Stimulated activated naive CD4-positive, alpha-beta T cell (primary cell): ENCODE measurements at regions not wholly inside any gene's neighbourhood (a gene's known extent, or its start where the extent isn't known, plus 50 kb on each side); places are given as distances from the start of the nearest gene placed in this dataset.

Experiments used
- DNase-seq, 6 experiments: peaks; one replicate each; lab custom pipeline; 2025; lab: John Stamatoyannopoulos, UW

DNA sequence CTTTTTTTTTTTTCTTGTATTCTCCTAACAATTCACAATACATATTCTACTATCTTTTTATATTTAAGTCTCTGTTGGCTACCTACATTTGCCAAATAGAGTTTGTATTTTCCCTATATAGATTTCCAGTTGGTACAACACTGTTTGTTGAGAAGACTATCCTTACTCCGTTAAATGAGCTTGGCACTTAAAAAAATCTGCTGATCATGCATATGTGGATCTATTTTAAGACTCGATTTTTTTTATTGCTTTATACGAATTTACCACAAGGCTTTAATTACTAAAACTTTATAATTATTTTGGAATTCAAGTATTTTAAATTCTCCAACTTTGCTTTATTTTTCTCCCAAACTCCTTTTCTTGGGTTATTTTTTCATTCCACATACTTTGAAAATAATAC lies 855.6 kb downstream of the C6orf118 start:
- no peak for DNase-seq

DNA sequence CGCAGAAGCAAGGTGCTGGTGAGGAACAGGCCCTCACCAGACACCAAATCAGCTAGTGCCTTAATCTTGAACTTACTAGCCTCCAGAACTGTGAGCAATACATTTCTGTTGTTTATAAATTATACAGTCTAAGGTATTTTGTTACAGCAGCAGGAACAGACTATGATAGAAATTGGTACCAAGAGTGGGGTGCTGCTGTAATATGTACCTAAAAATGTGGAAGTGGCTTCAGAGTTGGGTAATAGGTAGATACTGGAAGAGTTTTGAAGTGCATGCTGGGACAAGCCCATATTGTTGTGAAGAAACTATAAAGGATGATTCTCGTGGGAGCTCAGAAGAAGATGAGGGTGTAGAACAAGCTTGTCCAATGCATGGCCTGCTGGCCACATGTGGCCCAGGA lies 866.8 kb downstream of the C6orf118 start:
- DNase-seq = no peak

DNA sequence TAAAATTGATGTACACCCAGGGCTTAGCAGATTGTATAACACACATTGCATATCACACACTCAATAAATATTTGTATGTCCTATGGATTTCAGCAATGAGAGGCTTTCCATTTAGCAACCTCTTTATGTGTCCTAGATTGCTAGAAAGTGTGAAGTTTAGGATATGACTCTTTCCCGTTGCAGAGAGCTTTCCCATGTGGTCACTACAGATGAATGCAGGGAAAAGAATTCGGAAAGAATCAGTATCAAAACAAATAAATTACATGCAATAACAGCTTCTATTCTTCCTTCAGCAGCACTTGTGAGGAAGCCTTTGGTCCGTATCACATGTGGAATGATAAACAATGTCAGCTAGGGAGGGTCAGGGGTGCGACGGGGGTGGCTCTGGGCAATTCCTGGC lies 870.1 kb downstream of the C6orf118 start:
- DNase-seq = no peak

DNA sequence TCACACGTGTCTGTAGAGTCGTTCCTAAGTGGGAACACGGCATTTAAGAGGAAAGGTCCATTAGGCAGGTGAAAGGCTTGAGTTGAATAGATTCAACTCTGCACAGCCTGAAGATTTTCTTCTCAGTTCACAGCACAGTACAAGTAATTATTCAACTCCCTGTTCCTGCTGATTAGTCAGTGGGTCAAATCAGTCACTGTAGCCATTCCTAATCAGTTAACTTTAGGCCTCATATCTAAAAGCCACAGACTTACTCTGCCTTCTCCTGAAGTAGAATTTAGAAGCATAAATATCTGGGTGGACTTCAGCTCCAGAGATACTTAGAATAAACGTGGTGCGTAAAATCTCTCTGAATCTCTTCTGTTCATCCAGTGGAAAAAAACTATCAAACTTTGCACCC lies 872.4 kb downstream of the C6orf118 start:
- DNase-seq = no peak

DNA sequence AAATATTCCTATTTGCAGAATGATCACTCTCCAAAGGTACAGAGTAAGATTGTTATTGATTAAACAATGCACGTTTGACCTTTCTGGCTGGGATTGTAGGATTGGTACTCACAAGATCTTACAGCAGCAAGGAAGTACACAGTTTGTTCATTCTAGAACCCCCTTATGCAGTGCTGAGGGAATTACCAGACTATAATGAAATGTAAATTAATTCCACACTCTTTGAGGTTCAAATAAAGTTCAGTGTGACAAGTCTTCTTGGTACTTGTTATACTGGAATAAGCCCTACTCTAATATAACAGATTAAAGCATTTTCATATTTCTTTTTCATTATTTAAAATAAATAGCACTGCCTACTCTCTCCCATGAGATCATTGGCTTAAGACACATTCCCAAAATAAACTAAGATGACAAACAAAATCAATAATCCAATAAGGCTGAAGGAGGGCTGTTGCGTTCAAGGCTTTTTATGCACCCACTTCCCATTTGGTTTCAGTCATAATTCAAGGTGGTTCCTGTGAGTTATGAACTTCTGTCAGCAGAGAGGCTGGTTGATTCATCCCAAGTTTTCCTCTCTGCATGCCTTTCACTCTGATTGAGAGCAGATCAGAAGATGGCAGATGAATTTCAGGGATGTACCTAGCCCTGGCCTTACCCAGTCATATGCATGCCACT lies 881.5 kb downstream of the C6orf118 start:
- no peak for DNase-seq

DNA sequence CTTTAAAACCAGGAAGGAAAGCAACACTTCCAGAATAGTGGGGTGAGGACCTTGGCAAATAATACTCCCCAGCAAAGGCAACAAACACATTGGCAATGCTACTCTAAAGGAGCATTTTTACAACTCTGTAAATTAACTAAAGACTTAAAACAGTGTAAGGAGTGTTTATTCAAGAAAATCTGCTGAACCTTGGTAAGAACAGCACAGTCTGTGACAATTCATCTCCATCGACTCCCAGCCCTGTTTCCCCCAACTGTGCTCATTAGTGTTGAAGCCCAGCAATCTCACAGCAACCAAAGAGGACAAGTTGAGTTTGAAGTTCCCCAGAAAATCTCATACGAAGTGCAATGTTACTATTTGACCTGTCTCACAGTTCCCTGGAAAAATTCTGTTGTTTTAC lies 884.9 kb downstream of the C6orf118 start:
- DNase-seq = no peak

DNA sequence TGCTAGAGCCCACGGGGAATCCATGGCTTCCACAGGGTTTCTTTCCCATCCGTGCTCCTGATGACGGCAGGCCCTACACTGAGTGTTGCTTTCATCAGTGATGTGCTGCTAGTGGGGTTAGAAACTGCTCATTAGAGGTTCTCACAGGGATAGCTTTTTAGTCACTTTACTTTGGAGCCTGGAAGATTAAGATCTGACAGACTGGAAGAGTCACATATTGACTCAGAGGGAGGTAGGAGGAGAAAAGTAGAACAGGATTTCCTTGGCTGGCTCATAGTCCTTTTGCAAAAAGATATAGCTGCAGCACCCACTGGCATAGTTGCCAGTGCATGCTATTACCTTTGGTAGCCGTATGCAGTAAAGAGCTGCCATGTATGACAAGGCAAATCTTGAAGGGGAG lies 890.3 kb downstream of the C6orf118 start:
- no peak for DNase-seq

DNA sequence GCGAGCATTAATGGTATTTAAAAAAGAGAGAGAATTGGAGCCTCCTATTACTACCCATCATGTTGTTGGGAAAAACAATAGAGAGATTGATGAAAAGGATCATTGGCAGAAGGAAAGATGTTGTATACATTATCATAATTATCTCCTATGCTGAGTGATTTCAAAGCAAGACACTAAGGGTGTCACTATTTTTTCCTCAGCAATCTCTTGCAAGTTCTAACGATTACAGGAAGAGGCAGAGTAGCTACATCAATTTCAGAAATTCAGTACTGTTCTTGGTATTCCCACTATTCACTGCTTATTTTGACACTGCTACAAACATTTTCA lies 891.2 kb downstream of the C6orf118 start:
- no peak for DNase-seq

DNA sequence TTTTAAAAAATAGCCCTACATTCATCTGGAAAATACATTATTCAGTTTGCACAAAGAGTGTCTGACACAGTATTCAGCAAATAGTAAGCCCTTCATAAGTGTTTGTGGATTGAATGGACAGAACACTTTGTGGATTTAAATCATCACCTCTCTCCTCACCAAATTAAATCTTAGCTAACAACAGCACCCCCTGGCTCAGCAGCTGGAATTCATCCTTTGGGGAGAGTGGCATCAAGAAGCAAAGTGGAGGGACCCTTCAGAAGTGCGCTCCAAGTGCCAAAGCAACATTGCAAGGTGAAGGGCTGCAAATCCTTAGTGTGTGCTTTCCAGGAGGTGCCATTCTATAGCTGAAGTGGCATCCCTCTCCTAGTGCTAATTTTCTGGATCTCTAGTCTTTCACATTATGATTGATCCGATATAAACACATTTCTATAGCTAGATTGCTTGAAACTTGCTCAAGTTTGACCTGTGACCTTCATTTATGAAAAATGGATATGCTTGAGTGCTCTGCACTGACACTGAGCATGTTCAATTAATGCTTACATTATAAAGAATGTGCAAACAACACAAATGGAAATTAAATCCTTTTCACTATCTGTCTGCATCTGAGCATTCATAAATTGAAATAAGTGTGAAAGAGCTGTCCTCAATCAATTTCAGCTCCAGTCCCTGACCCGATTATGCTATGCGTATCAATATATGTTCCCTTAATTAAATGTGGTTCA lies 891.7 kb downstream of the C6orf118 start:
- no peak for DNase-seq

DNA sequence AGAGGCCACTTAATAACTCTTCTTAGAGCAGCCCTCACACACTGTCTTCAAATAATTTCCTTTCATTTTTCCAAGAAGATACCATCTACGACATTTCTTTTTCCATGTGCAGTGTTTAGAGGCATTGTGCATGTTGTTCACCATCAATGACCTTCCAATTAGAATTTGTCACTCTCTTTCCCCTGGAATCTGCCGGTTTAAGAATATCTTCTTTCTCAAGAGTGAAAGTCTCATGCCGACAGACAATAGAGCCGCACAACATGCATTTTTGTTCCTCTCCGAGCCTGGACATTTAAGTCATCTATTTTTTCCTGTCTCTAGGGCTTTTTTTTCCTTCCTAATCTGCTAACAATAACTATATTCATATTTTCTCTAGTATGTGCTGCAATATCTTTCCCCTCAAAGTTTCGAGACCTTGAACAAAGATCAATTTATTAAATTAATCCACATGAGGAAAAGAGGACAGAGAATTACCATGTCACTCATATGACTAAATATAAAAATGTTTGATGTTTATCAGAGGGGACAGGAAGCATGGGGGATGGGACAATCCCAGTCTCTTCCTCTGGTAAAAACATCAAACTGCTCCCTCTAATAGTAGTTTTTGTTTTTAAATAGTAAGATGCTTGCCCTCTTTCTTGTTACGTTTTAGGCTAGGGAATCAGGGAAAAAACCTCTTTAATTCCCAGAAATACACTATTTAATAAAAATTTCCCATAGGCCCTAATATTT lies 893.4 kb downstream of the C6orf118 start:
- DNase-seq = no peak

DNA sequence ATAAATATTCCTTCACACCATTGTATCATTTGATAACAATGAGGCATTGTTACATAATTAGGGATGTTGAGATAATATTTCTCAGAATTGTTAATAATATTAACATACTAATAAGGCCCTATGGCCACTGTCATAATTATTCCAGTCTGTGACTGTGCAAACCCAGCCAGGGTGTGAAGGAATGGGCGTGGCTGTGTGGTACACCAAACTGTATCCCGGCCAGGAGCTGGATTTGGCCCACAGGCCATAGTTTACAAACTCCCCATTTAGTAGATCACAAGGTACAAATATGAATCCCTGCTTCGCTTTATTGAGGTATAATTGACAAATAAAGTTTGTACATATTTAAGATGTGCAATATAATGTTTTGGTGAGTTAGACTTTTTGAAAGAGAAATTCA lies 894.7 kb downstream of the C6orf118 start:
- DNase-seq = no peak

DNA sequence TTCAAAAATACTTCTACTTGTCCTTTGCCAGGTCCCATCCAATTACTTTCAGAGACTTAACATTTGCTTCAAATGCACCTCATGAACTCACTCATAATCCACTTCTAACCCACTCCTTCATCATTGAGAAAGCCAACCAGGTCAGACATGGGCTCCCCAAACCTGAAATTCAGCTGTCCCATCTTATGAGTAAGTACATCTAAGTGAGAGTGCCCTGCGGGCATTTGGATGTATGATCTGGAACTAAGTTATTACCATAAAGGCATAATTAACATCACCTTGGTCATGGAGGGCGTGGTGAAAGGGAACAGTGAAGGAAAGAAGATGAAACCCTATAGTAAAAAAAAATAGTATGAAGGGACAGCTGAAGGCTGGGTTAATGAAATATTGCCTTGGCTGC lies 896.8 kb downstream of the C6orf118 start:
- DNase-seq = no peak

DNA sequence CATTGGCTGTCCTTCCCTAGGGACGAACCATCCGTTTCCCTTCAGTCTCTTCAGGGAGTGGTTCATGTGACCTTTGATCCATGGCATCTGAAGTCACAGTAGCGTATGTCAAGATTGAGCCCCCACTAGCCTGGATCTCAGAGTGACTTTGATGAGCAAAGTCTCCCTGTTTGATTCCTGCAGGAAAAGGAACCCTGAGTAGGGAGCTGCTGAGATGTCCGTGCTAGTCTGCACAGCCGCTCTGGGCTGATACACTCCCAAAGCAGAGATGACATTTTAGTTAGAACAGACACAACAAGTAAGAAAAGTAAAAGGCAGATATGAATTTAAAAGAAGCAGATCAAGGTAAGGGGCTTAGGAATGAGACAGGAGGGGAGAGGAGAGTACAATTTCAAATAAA lies 899.4 kb downstream of the C6orf118 start:
- DNase-seq = no peak

DNA sequence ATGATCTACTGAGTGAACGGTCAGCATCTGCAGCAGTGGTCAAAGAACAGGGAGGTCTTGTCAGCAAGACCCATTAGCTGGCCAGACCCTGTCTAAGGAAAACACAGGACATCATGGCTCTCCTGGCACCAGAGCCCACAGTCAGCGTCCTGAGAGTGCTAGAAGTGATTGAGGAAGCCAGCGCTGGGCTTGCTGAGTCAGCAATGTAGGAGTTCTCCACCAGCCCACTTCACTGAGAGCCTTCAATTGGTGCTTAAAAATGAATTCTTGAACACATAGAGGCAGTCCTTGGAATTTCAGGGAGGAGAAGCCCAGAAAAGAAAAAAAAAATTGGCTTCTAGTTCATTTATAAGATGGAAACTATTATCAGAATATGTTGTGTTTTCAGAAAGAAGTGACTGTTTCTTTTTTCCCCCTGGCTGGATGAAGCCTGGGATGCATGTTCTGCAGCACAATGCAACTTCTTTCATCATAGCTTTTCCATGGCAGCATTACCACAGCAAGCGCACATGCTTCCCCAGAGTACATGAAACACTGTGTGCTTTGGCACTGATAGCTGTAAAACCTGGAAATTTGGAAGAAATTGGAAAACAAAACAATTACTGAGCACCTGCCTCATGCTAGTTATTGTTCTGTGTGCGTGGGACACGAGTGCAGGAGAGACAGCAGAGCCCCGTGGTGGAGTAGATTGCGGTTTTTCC lies 899.9 kb downstream of the C6orf118 start:
- DNase-seq = no peak

DNA sequence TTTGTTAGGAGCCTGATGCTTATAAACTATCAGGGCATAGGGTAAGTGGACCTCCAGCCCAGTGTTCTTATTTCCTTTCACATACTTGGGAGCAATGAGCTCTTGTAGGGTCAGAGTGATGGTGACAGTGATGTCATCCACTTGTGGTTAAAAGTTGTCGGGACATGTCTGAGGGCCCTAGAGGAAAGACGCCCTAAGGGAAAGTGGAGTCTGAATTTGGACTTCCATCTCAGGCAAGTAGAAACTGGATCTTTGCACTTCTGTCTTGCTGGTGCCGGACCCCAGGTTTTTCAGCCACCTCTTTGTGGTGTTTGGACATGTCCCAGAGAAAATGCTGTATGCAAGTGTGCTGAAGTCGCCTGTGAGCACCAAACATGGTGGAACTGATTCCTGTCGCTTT lies 900.5 kb downstream of the C6orf118 start:
- no peak for DNase-seq

DNA sequence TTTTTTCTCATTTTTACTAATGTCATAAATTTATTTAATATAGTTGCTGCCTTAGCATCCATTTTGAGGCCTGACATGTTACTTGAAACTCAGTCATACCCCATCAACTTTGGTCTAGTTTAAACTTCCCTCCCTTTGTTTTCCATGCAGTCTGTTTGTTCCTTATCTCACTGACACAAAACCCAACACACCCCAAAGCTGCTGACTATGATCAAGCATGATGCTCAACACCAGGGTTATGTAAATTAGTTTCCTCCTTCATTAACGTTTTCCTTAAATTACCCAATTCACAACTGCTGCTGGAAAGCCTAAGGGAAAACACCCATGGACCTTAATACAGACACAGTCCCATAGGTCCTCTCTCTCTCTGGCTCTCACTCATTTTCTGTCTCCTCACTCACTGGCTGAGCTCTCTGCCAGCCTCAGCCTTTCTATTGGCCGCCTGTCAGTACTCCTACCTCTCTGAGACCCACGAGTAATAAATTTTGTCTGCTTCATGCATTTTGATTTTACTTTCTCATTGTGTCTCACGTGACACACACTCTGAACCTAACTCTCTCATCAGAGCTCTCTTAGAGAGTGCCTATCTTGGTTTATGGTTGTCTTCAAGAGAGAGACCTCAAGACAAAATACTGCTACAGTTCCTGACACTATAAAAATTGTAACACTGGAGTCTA lies 904.5 kb downstream of the C6orf118 start:
- DNase-seq = no peak

DNA sequence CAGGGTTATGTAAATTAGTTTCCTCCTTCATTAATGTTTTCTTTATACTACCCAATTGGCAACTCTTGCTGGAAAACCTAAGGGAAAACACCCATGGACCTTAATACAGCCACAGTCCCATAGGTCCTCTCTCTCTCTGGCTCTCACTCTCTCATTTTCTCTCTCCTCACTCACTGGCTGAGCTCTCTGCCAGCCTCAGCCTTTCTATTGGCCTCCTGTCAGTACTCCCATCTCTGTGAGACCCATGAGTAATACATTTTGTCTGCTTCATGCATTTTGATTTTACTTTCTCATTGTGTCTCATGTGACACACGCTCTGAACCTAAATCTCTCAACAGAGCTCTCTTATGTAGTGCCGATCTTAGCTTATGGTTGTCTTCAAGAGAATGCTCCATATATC lies 907.5 kb downstream of the C6orf118 start:
- DNase-seq = no peak

DNA sequence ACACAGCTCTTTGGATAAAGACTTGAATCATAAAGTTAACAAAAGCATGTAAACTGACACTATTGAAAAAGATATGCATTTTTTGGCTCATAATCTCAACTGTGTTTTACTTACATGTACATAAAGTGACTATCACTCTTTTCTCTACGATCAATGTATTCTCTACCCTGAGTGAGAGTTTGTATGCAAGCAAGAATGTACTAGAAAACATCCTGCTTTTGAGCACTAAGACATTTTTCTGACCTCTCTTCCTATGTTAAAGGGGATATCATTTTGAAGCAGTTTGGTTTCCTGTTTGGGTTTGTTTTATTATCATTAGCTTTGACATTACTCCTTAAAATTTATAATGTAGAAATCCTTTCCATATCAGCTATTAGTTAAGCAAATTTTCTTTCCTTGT lies 910.8 kb downstream of the C6orf118 start:
- DNase-seq = no peak

DNA sequence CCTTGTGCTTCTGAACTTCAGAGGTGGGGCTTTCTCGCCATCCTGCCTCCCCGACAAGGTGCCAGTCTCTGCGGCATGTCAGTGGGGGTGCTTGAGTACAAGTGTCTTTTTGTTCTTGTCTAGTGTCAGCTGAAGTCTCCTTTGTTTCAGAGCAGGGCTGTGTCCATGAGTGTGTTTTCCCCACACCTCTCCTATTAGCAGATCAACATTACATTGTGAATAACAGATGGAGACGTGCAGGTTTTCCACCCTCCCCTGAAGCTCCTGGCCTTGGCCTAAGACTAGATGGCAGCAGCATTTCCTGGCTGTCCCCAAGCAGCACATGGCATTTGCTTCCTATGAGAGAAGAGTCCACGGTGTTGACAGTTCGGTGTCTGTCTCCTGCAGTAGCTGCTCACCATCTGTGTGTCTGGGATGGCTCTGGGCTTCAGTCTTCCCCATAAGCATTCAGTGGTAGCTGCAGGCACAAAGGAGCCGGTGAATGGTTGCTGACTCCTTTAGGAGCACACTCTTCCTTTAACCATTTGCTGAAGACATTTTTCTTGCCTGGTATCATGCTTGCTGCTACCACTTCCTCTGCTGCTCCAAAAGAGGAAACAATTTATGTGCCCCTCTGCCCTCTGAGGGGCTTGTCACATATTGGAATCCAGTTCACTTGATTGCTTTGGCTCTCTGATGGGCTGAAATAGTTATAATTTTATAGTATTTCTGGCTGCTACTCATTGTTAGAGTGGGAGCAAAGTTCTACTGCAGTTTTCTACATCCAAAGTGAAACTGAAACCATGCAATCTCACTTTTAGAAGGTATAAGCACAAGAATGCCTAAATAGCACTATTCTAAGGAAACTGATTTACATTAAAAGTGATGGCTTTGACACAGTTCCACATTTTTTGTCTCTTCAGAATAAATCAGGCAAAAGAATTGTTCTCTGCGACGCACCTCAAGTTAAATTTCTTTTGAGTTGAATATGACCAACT lies 913.0 kb downstream of the C6orf118 start:
- DNase-seq = peak in 1 of 6 experiments; percentile 4

DNA sequence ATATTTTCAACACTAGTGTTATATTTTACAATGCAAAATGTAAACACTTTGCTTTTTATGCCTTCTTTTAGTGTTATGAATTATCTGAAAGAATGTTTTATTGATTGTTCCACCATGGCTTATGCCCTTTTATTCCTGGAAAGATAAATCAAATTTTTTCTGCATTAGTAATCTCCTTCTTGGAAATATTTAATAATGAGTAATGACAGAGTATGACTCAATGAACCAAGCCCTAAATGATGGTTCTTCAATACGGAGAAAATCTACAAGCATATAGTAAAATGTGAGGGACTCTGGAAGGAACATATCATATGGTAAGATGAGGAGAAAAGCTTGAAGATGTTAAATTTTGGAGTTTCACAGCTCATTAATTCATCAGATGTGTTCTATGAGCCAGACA lies 929.6 kb downstream of the C6orf118 start:
- no peak for DNase-seq

DNA sequence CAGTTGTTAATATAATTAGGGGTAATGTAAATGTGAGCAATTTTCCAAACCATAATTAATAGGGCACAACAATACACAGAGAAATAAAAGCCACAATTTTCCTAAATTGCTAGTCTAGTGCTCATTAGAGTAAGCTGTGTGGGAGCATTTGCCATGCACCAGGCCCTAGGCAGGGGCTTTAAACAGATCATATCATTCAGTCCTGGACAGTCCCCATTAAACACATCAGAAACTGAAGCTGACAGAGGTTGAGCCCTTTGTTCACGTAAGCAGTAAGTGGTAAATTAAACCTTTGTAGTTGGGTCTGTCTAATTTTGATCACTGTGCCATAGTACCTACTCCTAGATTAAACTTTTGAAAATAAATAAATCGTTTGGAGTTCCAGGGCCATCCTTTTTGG lies 931.1 kb downstream of the C6orf118 start:
- DNase-seq = no peak
